Spleen (tissue), 7 donors: ENCODE measurements at regions not wholly inside any gene's neighbourhood (a gene's known extent, or its start where the extent isn't known, plus 50 kb on each side); places are given as distances from the start of the nearest gene placed in this dataset.

ENCODE experiments used
- CTCF ChIP-seq, 11 experiments: fragments of 200-600 bp in 7 of 11; fragments of 450-650 bp in 4 of 11; sonication (generic) in 4 of 11; IDR thresholded peaks in 8 of 11; conservative IDR thresholded peaks in 3 of 11; 1 replicate in 7 of 11; 2 replicates in 4 of 11; pipeline versions ENCODE4 v1.4.0 to v1.8.0; 2016 to 2021; ENCODE audit warnings: antibody characterized with exemption in 11 of 11, inconsistent platforms in 4 of 11, mild to moderate bottlenecking in 1 of 11
- POLR2AphosphoS5 ChIP-seq, 3 donors: sonication (generic); formaldehyde crosslinking; IDR thresholded peaks; one replicate each; pipeline ENCODE4 v1.5.1; 2017; ENCODE audit warnings: antibody characterized with exemption in 3 of 3
- donor health status: DM: no; HTN: no; CAD: no; lungs with moderate emphysema.
- donor health status: DM: no; HTN: no; CAD: no.
- donor health status: DM: no; HTN: no; CAD: no.

- no peak for TF ChIP-seq CTCF (IDR thresholded peaks at IDR 0.05 in 8 of 11, conservative IDR thresholded peaks at IDR 0.05 in 3 of 11)
- no peak for TF ChIP-seq POLR2AphosphoS5 (IDR thresholded peaks at IDR 0.05)
These were observed 123.5 kb upstream of the COL5A1 start for GRCh38 chr9:134518004-134518606.
